H9 (cell line): ENCODE measurements at regions not wholly inside any gene's neighbourhood (a gene's known extent, or its start where the extent isn't known, plus 50 kb on each side); places are given as distances from the start of the nearest gene placed in this dataset.

Experiments
- DNase-seq: peaks from one replicate; pipeline ENCODE4 v3.0.0-alpha.2; 2017
- H2AFZ ChIP-seq: one replicate; pipeline ENCODE4 v1.6.1; 2013; ENCODE audit warnings: mild to moderate bottlenecking, low read length, control low read depth, moderate library complexity
- H2AK5ac ChIP-seq: 2 replicates; pipeline ENCODE4 v1.6.1; 2013; ENCODE audit warnings: low read length, control low read depth, mixed read lengths; ENCODE audit not compliant: insufficient read length
- H2BK120ac ChIP-seq: one replicate; pipeline ENCODE4 v1.6.1; 2013; ENCODE audit warnings: low read depth, mild to moderate bottlenecking, low read length, control low read depth, inconsistent platforms; ENCODE audit not compliant: poor library complexity, severe bottlenecking
- H2BK12ac ChIP-seq: 2 replicates; pipeline ENCODE4 v1.6.1; 2013; ENCODE audit warnings: low read length, control low read depth, mixed read lengths, low read depth; ENCODE audit not compliant: insufficient read length
- H2BK15ac ChIP-seq: 2 replicates; pipeline ENCODE4 v1.6.1; 2013; ENCODE audit warnings: low read depth, low read length, control low read depth
- H2BK20ac ChIP-seq: one replicate; pipeline ENCODE4 v1.6.1; 2013; ENCODE audit warnings: low read depth, mild to moderate bottlenecking, low read length, control low read depth, inconsistent platforms; ENCODE audit not compliant: poor library complexity, severe bottlenecking
- H2BK5ac ChIP-seq: 2 replicates; pipeline ENCODE4 v1.6.1; 2013; ENCODE audit warnings: low read length, control low read depth, mixed read lengths; ENCODE audit not compliant: insufficient read length
- H3K14ac ChIP-seq: 2 replicates; pipeline ENCODE4 v1.6.1; 2013; ENCODE audit warnings: low read length, control low read depth; ENCODE audit not compliant: insufficient read depth
- H3K18ac ChIP-seq: 2 replicates; pipeline ENCODE4 v1.6.1; 2013; ENCODE audit warnings: low read depth, mild to moderate bottlenecking, mixed read lengths, low read length, control low read depth; ENCODE audit not compliant: insufficient read length
- H3K23ac ChIP-seq: 2 replicates; pipeline ENCODE4 v1.6.1; 2013; ENCODE audit warnings: low read length, control low read depth, mixed read lengths, low read depth; ENCODE audit not compliant: insufficient read length
- H3K23me2 ChIP-seq: 2 replicates; pipeline ENCODE4 v1.6.1; 2013; ENCODE audit warnings: low read depth, mild to moderate bottlenecking, mixed read lengths, low read length, control low read depth; ENCODE audit not compliant: insufficient read length, poor library complexity, severe bottlenecking
- H3K27ac ChIP-seq: 2 replicates; pipeline ENCODE4 v1.5.1; 2013; ENCODE audit warnings: low read length, control low read depth, mixed read lengths, low read depth; ENCODE audit not compliant: insufficient read length
- H3K27me3 ChIP-seq: 2 replicates; pipeline ENCODE4 v1.6.1; 2013; ENCODE audit warnings: low read length, control low read depth, inconsistent platforms; ENCODE audit not compliant: insufficient read depth
- H3K4ac ChIP-seq: 2 replicates; pipeline ENCODE4 v1.6.1; 2013; ENCODE audit warnings: low read depth, mild to moderate bottlenecking, control low read depth, inconsistent platforms, low read length, moderate library complexity
- H3K4me1 ChIP-seq: 2 replicates; pipeline ENCODE4 v1.6.1; 2013; ENCODE audit warnings: low read length, control low read depth, inconsistent platforms; ENCODE audit not compliant: insufficient read depth
- H3K4me2 ChIP-seq: 2 replicates; pipeline ENCODE4 v1.6.1; 2013; ENCODE audit warnings: low read length, control low read depth, mixed read lengths; ENCODE audit not compliant: insufficient read length, insufficient read depth
- H3K56ac ChIP-seq: 2 replicates; pipeline ENCODE4 v1.6.1; 2013; ENCODE audit warnings: low read depth, mild to moderate bottlenecking, mixed read lengths, low read length, control low read depth; ENCODE audit not compliant: insufficient read length
- H3K79me1 ChIP-seq: 2 replicates; pipeline ENCODE4 v1.6.1; 2013; ENCODE audit warnings: low read depth, mild to moderate bottlenecking, moderate library complexity, low read length, control low read depth, inconsistent platforms; ENCODE audit not compliant: insufficient read depth, poor library complexity, severe bottlenecking
- H3K79me2 ChIP-seq: 2 replicates; pipeline ENCODE4 v1.6.1; 2013; ENCODE audit warnings: low read length, control low read depth, inconsistent platforms; ENCODE audit not compliant: insufficient read depth
- H3K9ac ChIP-seq: 2 replicates; pipeline ENCODE4 v1.6.1; 2013; ENCODE audit warnings: low read length, control low read depth, mixed read lengths; ENCODE audit not compliant: insufficient read length; ENCODE audit errors: extremely low read depth
- H3K9me3 ChIP-seq: one replicate; pipeline ENCODE4 v1.6.1; 2013; ENCODE audit warnings: low read depth, low read length, inconsistent platforms; ENCODE audit not compliant: control insufficient read depth
- H3T11ph ChIP-seq: one replicate; pipeline ENCODE4 v1.6.1; 2013; ENCODE audit warnings: mild to moderate bottlenecking, low read length, control low read depth, inconsistent platforms
- H4K20me1 ChIP-seq: one replicate; pipeline ENCODE4 v1.6.1; 2013; ENCODE audit not compliant: control insufficient read depth, insufficient read length, insufficient read depth
- H4K5ac ChIP-seq: 2 replicates; pipeline ENCODE4 v1.6.1; 2013; ENCODE audit warnings: low read depth, mild to moderate bottlenecking, mixed read lengths, low read length, control low read depth; ENCODE audit not compliant: insufficient read length
- H4K8ac ChIP-seq: replicated peaks from 2 replicates; pipeline ENCODE4 v1.6.1; 2013; ENCODE audit warnings: low read length, control low read depth, mixed read lengths, low read depth; ENCODE audit not compliant: insufficient read length
- H4K91ac ChIP-seq: 2 replicates; pipeline ENCODE4 v1.6.1; 2013; ENCODE audit warnings: low read depth, mild to moderate bottlenecking, moderate library complexity, mixed read lengths, low read length, control low read depth; ENCODE audit not compliant: insufficient read length
- H3K27ac Mint-ChIP-seq, 3 experiments: 2 replicates in 2 of 3; 3 replicates in 1 of 3; pipeline ENCODE4 v1.8.0; 2020 to 2021; ENCODE audit warnings: mixed read lengths in 3 of 3, mild to moderate bottlenecking in 1 of 3, moderate library complexity in 1 of 3
- H3K27me3 Mint-ChIP-seq: 2 replicates; pipeline ENCODE4 v1.8.0; 2021; ENCODE audit warnings: low read depth, mild to moderate bottlenecking, moderate library complexity, mixed read lengths
- H3K36me3 Mint-ChIP-seq, 3 experiments: 2 replicates in 2 of 3; 3 replicates in 1 of 3; pipeline ENCODE4 v1.8.0; 2020 to 2021; ENCODE audit warnings: low read depth in 3 of 3, mixed read lengths in 3 of 3; ENCODE audit not compliant: insufficient read depth in 1 of 3
- H3K4me1 Mint-ChIP-seq, 2 experiments: 2 replicates each; pipeline ENCODE4 v1.8.0; 2020; ENCODE audit warnings: mixed read lengths in 2 of 2
- H3K4me3 Mint-ChIP-seq, 2 experiments: 2 replicates in 1 of 2; 3 replicates in 1 of 2; pipeline ENCODE4 v1.8.0; 2020 to 2021; ENCODE audit warnings: mild to moderate bottlenecking in 2 of 2, mixed read lengths in 2 of 2, moderate library complexity in 1 of 2
- H3K9me3 Mint-ChIP-seq, 2 experiments: 2 replicates in 1 of 2; 3 replicates in 1 of 2; pipeline ENCODE4 v1.8.0; 2020; ENCODE audit warnings: mild to moderate bottlenecking in 2 of 2, mixed read lengths in 2 of 2, moderate library complexity in 1 of 2
- WGBS: extraction: QIAGEN DNeasy Blood & Tissue Kit; methylation state at CpG from one replicate; pipeline ENCODE4 v1.1.7; 2013; ENCODE audit warnings: missing lambda C conversion rate, low lambda C conversion rate, mixed read lengths; ENCODE audit not compliant: insufficient read length; ENCODE audit errors: extremely low coverage; 5-methylcytosine and 5-hydroxymethylcytosine counted together
- TF ChIP-seq, protein P1 (sequence below): fragments of 200-600 bp; sonication (generic); conservative IDR thresholded peaks from 3 replicates; pipeline ENCODE4 v1.8.0; 2021; ENCODE audit warnings: antibody characterized with exemption, mild to moderate bottlenecking

GRCh38 chr17:51487947-51488346 lies 227.6 kb downstream of the UTP18 start:
- Histone ChIP-seq H3K18ac (no peak overlapping the region), H3T11ph (no peak overlapping the region), H4K91ac (no peak overlapping the region), H2BK12ac (no peak overlapping the region), H3K27ac (no peak overlapping the region), H3K23ac (no peak overlapping the region), H3K4ac (no peak overlapping the region), H3K23me2 (no peaks in the 10 kb centered on the region), H3K9me3 (no peaks in the 10 kb centered on the region), H2AK5ac (no peak overlapping the region), H4K8ac (no peak overlapping the region), H3K14ac (no peak overlapping the region), H4K20me1 (no peaks in the 10 kb centered on the region), H3K27me3 (no peaks in the 10 kb centered on the region), H2BK5ac (no peak overlapping the region), H3K79me1 (no peaks in the 10 kb centered on the region), H3K79me2 (no peaks in the 10 kb centered on the region), H2BK15ac (no peak overlapping the region), H2BK120ac (no peak overlapping the region), H3K4me1 (no peaks in the 10 kb centered on the region), H2BK20ac (no peak overlapping the region), H3K56ac (no peak overlapping the region), H2AFZ (no peak overlapping the region), H4K5ac (no peak overlapping the region), H3K9ac (no peak overlapping the region), H3K4me2 (peak overlapping the region; percentile 3)
- Mint-ChIP-seq H3K27me3 (peaks cover 4% of the 10 kb centered on the region), H3K4me1 (peaks cover 5 to 6% of the 10 kb centered on the region in 2 experiments; a peak in 3 of 4 replicates), H3K9me3 (no peaks in the 10 kb centered on the region), H3K4me3 (peak overlapping the region in 1 of 2 experiments; percentile 31; a peak in 2 of 5 replicates), H3K36me3 (no peaks in the 10 kb centered on the region; a peak in 1 of 7 replicates), H3K27ac (no peak overlapping the region; a peak in 1 of 7 replicates)
- TF ChIP-seq, protein P1, sequence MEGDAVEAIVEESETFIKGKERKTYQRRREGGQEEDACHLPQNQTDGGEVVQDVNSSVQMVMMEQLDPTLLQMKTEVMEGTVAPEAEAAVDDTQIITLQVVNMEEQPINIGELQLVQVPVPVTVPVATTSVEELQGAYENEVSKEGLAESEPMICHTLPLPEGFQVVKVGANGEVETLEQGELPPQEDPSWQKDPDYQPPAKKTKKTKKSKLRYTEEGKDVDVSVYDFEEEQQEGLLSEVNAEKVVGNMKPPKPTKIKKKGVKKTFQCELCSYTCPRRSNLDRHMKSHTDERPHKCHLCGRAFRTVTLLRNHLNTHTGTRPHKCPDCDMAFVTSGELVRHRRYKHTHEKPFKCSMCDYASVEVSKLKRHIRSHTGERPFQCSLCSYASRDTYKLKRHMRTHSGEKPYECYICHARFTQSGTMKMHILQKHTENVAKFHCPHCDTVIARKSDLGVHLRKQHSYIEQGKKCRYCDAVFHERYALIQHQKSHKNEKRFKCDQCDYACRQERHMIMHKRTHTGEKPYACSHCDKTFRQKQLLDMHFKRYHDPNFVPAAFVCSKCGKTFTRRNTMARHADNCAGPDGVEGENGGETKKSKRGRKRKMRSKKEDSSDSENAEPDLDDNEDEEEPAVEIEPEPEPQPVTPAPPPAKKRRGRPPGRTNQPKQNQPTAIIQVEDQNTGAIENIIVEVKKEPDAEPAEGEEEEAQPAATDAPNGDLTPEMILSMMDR, result peak; percentile 76
- DNase-seq, result peak; percentile 79
- WGBS, result no CpG with 5 or more reads among the region's 14 CpGs
